Activated T-cell treated with anti-CD3 and anti-CD28 coated beads, Interleukin-2, amount 50 U/mL, for 1 hour (primary cell): ENCODE measurements at regions not wholly inside any gene's neighbourhood (a gene's known extent, or its start where the extent isn't known, plus 50 kb on each side); places are given as distances from the start of the nearest gene placed in this dataset.

ENCODE experiments used
- DNase-seq: peaks from one replicate; pipeline ENCODE4 v3.0.0-alpha.2; 2020

- no peak for DNase-seq
These were observed 199.3 kb upstream of the SGK1 start for GRCh38 chr6:134517145-134517658.

GRCh38 chr6:134516582-134516981, 198.7 kb upstream of the SGK1 start:
- no peak for DNase-seq

- no peak for DNase-seq
These were observed 198.1 kb upstream of the SGK1 start for GRCh38 chr6:134515986-134516385.

GRCh38 chr6:134512981-134513391, 195.1 kb upstream of the SGK1 start:
- no peak for DNase-seq

GRCh38 chr6:134511984-134512683, 194.2 kb upstream of the SGK1 start:
- DNase-seq = no peak

- no peak for DNase-seq
These were observed 193.0 kb upstream of the SGK1 start for GRCh38 chr6:134510920-134511319.

GRCh38 chr6:134510142-134510541, 192.2 kb upstream of the SGK1 start:
- no peak for DNase-seq

- DNase-seq = no peak
These were observed 191.1 kb upstream of the SGK1 start for GRCh38 chr6:134508862-134509498.

- no peak for DNase-seq
These were observed 188.2 kb upstream of the SGK1 start for GRCh38 chr6:134506162-134506561.

GRCh38 chr6:134503585-134504281, 185.8 kb upstream of the SGK1 start:
- DNase-seq = no peak

GRCh38 chr6:134502614-134503549, 185.0 kb upstream of the SGK1 start:
- DNase-seq = no peak

- DNase-seq = no peak
These were observed 178.0 kb upstream of the SGK1 start for GRCh38 chr6:134495890-134496248.

- DNase-seq = no peak
These were observed 177.4 kb upstream of the SGK1 start for GRCh38 chr6:134495203-134495889.

GRCh38 chr6:134493789-134494188, 175.9 kb upstream of the SGK1 start:
- DNase-seq = no peak

GRCh38 chr6:134491477-134491876, 173.6 kb upstream of the SGK1 start:
- DNase-seq = no peak

GRCh38 chr6:134482593-134483270, 164.8 kb upstream of the SGK1 start:
- no peak for DNase-seq

- DNase-seq = no peak
These were observed 164.1 kb upstream of the SGK1 start for GRCh38 chr6:134481966-134482365.

GRCh38 chr6:134480593-134480992, 162.7 kb upstream of the SGK1 start:
- DNase-seq = no peak

GRCh38 chr6:134478764-134479399, 161.0 kb upstream of the SGK1 start:
- no peak for DNase-seq

GRCh38 chr6:134477991-134478635, 160.2 kb upstream of the SGK1 start:
- no peak for DNase-seq

- no peak for DNase-seq
These were observed 157.0 kb upstream of the SGK1 start for GRCh38 chr6:134474955-134475354.
